ENCODE measurements at regions not wholly inside any gene's neighbourhood (a gene's known extent, or its start where the extent isn't known, plus 50 kb on each side); places are given as distances from the start of the nearest gene placed in this dataset.

DNA sequence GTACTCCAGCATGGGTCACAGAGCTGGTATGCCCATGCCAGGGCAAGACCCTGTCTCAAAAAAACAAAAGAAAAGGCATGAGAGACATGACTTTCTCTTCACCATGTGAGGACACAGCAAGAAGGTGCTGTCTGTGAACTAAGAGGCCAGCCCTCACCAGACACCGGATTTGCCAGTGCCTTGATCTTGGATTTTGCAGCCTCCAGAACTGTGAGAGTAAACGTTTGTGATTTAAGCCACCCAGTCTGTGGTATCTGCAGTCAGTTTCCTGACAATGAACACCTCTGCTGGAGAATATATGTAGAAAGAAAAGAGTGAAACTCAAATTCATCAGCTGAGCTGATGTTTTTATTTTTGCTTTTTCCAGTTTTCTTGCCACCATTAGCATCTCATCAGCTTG is 166.3 kb upstream of the RAB4A start:
- no peak for DNase-seq (ENCODE audit: low read depth in 2 of 2, low spot score in 1 of 2)

DNA sequence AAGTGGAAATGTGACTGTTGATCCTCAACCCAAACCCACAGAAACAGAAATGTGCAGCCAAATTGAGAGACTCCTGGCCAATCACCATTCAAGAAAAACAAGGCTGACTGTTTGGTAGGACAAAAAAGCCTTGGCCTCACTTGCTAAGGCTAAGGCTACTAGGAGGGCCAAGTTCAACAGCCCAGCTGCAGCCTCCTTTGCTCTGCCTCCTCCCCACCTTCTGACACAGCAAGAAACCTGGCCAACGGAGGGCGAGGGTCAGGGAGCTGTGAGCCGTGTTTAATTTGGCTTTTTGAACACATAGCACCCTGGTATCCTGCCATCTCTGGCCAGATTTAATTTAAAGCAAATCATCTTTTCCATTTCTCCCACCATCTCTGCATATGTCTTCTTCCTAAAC is 165.8 kb upstream of the RAB4A start:
- no peak for DNase-seq (ENCODE audit: low read depth in 2 of 2, low spot score in 1 of 2)

DNA sequence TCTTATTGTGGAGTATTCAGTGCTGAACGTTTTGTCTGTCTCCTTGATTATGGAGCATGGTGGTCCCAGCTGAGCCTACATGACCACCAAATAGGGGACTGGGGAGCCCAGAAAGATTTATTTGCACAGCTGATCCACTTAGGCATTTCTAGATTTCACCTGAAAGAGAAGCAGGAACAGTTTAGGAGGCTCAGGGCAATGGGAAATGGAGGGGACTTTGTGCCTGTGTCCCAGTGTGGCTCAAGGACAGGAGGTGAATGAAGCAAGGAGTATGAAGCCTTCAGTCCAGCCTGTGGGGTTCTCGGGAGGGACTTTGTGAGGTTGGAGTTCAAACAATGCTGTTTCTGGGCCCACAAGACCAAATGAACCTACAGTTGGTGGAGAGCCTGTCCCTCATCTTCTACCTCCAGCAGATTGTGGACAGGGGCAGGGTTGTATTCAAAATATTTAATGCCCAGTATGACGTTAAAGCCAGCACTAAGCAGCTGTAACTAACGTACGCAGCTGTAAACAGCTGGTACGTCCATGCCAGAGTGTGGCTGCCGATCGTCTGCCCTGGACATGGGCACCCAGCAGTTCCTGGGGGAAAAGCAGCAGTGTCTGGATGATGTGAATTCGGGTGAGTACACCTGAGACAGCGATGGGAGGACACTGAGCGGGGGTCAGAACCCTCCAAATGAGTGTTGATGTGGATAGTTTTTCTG is 164.9 kb upstream of the RAB4A start:
- DNase-seq (ENCODE audit: low read depth in 2 of 2, low spot score in 1 of 2): no peak

DNA sequence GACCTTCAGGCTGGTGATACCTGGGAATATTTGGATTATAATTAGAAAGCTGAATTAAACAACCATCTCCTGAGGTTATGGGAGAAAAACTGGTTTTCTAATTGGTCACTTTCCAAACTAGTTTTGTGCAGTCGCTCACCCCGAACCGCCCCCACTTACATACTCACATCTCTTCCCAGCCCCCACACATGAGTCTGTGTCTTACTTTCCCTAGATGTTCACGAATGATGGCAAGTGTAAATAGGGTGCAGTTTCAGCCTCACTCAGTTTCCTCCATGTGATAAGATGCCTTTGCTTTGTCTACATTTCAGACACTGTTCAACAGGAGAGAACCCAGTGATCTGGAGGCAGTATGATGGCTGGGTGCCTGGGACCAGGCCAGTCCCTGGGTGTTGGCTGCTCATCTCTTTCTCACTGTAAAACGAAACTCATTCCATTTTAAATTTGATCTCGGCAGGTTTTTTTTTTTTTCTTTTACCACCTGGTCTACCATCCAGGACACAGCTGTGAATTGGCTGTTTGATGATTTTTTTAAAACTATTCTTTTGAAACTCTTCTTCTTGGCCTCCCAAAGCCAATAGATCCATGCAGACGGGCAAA is 164.3 kb upstream of the RAB4A start:
- DNase-seq (ENCODE audit: low read depth in 2 of 2, low spot score in 1 of 2): no peak

DNA sequence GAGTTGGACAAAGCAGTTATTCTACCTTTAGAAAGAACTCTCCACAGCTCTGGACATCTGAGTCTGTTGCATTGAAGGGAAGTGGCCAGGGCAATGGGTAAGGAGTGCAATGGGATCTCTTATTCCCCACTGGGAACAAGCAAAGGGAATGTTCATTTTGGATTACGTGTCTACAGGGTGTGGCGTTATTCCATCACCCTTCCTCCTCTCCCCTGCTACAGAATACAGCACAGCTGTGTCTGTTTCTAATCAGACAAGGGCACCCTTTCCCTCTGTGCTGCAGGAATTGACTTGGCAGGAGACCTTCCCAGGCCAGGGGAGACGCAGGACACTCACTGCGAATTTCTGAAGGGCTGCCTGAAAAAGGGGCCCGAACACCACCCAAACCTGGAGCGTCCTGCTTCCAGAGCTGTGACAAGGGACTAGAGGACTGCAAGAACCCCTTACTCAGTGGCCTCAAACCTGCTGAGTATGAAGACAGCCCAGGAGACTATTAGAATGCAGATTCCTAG is 163.6 kb upstream of the RAB4A start:
- DNase-seq (ENCODE audit: low read depth in 2 of 2, low spot score in 1 of 2): no peak

DNA sequence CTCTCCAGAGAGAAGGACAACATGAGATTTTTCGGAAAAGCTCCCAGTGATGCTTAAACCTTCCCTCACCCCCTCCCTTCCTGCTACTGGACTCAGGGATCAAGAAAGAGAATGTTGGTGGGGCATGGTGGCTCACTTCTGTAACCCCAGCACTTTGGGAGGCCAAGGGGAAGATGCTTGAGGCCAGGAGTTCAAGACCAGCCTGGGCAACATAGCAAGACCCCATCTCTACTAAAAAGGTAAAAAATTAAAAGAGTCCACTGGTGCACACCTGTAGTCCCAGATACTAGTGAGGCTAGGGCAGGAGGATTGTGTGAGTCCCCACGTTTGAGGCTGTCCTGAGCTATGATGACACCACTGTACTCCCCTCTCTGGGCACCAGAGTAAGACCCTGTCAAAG is 162.9 kb upstream of the RAB4A start:
- no peak for DNase-seq (ENCODE audit: low read depth in 2 of 2, low spot score in 1 of 2)

DNA sequence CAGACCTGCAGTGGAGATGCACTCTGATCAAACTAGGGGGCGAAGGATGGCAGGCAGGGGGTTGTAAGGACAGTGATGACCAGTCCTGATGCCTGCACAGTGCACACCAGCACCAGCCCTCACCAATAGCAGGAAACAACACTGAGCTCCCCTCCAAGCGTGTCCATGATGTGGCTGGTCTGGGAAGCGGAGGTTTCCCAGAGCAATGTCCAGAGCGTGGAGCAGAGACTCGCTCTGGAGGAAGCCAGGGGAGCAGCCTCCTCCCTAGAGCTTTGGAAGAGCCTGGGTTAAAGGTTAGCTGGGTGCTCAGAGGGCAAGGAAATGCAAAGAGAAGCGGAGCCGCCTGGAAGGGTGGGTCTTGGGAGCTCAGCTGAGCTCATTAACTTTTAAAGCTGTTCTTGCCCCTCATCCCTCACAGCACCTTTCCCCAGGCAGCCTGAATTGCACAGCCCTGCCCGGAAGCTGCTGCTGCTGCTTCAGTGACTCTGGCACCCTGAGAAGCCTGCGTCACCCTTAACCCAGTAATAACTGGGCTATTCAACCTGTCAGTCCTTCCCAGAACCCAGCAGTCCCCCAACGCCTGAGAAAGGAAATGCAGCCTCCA is 162.2 kb upstream of the RAB4A start:
- DNase-seq (ENCODE audit: low read depth in 2 of 2, low spot score in 1 of 2): no peak

DNA sequence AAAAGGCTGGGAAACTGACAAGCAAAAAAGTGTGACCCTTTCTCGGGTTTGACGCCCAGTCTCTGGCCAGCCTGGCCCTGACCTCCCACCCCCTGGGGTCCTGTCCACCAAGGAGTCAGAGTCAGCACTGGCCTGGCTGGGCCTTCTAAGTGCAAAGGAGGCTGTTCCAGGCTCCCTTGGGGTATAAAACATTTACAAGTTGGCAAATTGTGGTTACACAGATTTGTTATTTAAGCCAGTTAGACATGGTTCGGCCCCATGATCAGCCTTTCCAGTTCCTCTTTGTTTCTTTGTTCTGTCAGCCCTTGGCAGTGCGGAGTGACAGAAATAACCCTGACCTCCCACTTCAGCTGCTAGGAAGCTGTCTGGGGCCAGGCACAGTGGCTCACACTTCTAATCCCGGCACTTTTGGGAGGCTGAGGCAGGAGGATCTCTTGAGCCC is 161.6 kb upstream of the RAB4A start:
- no peak for DNase-seq (ENCODE audit: low read depth in 2 of 2, low spot score in 1 of 2)

DNA sequence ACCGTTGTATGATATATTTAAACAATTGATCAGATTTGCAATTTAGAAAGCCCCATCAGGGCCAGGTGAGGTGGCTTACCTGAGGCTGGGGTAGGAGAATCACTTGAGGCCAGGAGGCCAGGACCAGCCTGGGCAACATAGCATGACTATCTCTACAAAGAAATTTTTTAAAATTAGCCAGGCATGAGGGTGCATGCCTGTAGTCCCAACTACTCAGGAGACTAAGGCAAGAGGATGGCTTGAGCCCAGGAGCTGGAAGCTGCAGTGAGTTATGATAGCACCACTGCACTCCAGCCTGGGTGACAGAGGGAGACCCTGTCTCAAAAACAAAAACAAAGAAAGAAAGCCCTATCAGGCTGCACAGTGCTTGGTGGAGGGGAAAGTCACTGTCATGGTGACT is 159.9 kb upstream of the RAB4A start:
- DNase-seq (ENCODE audit: low read depth in 2 of 2, low spot score in 1 of 2): no peak

DNA sequence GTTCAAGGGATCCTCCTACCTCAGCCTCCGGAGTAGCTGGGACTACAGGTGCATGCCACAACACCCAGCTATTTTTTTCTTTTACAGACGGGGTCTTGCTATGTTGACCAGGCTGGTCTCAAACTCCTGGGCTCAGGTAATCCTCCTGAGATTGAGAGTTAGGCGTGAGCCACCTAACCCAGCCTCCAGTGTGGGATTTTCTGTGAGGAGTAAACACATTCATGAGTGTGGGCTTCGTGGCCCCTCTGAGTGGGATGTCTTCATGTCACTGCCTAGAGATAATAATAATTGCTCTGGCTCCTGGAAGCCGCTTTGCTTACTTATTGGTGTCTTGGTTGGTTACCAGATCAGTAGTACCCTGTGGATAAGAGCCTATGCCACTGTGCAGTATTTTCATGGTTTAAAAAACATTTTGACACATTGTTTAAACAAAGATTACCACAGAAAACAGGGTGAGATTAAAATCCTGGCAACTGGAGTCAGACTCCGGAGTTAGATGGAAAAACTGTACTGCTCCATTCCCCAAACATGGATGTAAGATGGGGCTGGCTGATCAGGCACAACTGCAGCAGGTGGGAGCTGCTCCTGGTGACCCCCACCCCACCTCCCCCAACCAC is 159.1 kb upstream of the RAB4A start:
- no peak for DNase-seq (ENCODE audit: low read depth in 2 of 2, low spot score in 1 of 2)

DNA sequence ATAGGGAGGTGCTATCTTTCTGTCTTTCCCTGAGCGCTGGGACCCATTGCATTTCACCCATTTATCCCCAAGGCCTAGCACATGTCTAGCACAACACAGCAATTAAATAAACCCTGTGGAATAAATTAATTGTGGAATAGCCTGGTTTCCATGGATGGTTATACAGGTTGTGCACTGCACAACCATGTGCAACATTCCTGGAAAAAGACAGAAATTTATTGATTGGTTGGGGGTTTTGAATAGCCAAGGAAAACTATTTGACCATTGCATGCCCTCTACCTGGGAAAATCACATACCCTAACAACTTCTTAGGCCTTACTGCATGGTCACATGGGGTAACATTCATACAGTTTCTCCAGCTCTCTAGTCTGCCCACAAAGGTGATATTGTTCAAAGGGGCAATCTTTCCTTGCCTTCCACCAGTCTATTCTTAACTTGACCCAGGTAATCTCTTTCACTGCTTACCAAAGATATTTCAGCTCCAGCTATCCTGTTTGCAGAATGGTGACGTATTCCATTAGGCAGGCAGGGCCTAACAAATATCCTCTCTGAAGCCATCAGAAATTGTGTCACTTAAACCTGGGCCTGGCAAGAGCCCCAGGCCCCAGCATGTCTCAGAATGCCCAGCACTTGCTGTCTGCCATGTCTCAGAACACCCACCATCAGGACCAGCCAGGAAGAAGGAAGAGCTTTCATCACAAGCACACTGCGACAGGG is 157.9 kb upstream of the RAB4A start:
- DNase-seq (ENCODE audit: low read depth in 2 of 2, low spot score in 1 of 2): no peak

DNA sequence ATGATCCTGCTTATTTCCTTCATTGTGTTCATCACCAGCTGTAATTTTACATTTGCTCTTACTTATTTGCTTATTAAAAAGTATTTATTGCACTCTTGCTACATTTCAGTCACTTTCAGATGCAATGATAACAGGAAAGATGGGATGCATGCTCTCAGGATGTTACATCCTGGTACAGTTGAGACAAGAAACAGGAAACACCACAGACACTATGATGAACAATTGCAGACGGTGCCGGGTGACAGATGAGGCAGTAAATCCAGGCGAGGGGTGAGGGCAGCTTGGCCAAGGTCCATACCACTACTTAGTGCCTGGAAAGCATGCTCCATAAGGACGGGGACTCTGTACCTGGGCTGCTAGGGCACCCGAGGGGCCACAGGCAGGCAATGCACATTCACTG is 156.6 kb upstream of the RAB4A start:
- no peak for DNase-seq (ENCODE audit: low read depth in 2 of 2, low spot score in 1 of 2)

DNA sequence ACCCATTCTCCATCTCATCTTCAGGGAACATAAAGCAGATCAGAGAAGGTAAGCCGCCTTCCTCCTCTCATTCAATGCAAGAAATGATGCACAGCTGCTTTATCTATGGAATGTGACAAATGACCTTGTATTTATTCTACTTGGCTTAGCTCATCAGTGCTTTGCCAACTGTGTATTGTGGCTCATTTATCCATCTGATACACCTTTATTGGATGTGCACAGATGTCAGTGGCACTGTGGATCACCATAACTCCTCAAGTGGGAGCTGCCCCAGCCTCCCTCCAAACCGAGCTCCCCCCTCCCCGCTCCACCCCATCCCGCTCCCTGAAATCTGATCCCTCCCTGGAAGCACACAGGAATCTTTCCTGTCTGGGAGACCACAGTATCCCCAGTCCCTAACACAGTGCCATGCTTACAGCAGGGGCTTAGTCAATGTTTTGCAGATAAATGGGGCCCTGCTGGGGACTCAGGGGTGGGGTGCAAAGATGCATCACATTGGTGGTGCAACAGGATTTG is 156.0 kb upstream of the RAB4A start:
- no peak for DNase-seq (ENCODE audit: low read depth in 2 of 2, low spot score in 1 of 2)

DNA sequence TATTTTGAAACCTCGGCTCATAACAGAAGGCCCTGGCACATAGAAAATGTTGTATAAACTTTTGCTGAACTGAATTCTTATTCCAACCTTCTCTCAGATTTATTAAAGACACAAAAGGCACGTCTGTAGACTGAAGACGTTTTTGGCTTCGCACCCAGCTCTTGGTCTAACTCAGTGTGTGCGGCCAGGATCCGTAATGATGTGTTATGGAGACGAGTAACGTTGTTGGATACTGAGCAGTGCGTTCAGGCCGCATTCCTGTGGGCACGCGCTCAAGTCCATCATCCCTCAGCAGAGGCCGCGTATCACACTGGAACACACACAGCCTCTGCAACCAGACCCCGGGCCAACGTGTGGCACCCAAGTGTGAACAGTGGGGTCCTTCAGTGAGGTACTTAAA is 154.8 kb upstream of the RAB4A start:
- DNase-seq (ENCODE audit: low read depth in 2 of 2, low spot score in 1 of 2): no peak

DNA sequence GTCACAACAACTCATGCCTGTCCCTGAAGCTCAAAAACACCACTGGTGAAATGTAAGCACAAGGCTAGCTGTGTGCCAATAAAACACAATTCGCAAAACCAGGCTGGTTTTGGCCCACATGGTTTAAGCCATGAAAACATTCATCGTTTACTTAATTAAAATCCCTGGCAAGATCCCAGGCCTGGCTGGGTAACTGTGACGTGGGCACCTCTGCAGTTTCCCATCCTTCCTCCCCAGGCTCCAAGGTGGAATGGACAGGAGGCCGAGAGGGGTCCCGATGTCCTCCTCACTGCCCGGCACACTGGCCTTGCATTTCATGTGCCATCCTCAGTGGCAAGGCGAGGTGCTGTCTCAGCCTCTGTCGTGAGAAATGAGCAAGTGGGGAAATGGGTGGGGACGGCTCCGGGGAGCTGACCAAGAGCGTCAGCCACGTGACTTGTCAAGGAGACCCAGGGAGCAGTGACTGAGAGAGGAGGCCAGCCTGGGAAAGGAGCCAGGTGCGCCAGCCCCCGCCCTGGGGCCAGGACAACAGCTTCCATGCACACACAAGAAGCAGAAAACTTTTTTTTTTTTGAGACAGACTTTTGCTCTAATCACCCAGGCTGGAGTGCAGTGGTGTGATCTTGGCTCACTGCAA is 153.1 kb upstream of the RAB4A start:
- DNase-seq (ENCODE audit: low read depth in 2 of 2, low spot score in 1 of 2): no peak

DNA sequence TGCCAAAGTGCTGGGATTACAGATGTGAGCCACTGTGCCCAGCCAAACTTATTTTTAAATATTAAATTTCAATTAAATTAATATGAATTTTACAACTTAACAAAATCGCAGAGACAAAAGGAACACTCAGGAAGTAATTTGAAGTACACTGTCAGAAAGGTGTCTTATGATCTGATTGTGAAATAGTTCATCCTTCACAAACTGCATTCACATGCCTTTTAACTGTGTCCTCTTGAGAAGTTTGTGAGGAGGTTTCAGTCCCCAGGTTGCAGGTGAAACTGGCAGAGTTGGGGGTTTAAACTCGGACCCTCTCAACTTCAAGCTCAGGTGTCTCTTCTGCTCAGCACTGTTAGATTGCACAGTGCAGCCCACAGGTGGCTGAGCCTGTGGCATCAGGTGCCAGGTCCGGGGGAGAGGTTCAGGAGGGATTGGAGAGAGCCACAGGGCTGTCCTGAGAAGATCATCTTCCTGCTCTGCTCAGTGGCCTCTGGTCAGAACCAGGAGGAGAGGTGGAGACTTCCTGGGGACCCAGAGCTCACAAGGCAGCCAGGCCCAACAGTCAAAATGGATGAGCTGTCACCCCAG is 152.3 kb upstream of the RAB4A start:
- DNase-seq (ENCODE audit: low read depth in 2 of 2, low spot score in 1 of 2): no peak

DNA sequence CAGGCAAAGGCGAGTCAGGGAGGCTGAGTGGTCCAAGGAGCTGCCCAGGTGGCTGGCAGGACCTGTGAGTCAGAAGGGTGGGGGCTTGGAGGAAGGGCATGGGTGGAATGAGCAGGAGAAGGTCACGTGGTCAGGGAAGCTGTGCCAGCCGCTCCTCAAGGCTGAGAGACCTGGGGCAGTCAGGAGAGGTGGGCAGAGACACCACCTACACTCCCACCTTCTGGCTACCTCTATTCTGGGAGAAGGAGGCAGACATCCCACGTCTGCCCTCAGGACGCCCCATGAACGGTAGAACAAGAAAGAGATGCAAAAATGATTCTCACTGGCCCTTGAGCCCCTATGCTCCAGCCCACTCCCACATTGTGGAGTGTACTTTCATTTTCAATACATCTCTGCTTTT is 151.8 kb upstream of the RAB4A start:
- DNase-seq (ENCODE audit: low read depth in 2 of 2, low spot score in 1 of 2): no peak

DNA sequence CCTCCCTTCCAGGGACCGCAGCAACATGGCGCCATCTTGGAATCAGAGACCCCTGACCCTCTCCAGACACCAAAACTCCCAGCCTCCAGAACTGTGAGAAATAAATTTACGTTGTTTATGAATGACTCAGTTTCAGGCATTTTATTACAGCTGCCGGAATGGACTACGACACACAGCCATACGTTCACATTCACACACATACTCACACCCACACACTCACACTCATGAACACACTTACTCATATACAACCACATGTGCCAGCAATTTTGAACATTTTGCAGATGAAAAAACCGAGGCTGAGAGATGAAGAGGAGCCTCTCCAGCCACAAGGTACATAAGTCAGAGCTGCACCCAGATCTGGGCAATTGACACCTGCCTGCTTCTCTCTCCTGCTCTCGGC is 151.0 kb upstream of the RAB4A start:
- no peak for DNase-seq (ENCODE audit: low read depth in 2 of 2, low spot score in 1 of 2)

DNA sequence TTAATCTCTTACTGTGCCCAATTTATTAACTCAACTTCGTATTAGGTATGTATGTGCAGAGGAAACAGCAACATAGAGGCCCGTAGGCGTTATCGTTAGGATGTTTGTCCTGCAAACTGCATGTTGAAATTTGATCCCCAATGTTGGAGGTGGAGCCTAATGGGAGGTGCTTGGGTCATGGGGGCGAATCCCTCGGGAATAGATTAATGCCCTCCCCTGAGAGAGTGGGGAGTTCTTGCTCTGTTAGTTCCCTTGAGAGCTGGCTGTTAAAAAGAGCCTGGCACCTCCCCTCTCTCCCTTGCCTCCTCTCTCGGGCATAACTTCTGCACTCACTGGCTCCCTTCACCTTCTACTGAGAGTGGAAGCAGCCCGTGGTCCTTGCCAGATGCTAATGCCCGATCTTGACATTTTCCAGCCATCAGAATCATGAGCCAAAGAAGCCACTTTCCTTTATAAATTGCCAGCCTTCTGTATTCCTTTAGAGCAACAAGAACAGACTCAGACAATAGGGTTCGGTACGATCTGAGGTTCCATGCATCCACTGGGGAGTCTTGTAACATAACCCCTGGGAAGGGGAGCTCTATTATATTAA is 149.0 kb upstream of the RAB4A start:
- DNase-seq (ENCODE audit: low read depth in 2 of 2, low spot score in 1 of 2): no peak

DNA sequence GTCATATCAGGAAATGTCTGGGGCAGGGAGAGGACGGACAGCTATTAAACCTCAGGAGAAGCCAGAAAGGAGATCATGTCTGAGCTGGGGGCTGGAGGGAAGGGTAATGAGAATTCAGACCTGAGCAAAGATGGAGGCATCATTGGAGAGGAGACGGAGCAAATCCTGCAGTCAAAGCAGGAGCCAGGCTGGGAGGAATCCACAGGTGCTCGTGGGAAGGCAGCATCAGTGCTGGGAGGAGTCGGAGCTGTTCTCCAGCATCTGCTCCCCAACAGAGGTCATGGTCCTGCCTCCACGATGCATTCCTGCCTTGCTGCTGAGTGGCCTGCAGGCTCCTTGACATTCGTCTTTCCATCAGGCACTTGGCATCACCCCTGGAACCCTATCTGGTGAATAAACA is 148.3 kb upstream of the RAB4A start:
- no peak for DNase-seq (ENCODE audit: low read depth in 2 of 2, low spot score in 1 of 2)

All from stimulated activated CD8-positive, alpha-beta memory T cell treated with anti-CD3 and anti-CD28 coated beads, Interleukin-4, amount 100 ng/mL, for 4 hours (primary cell).